Renal cortical epithelial cell (primary cell): ENCODE measurements at regions not wholly inside any gene's neighbourhood (a gene's known extent, or its start where the extent isn't known, plus 50 kb on each side); places are given as distances from the start of the nearest gene placed in this dataset.

Experiments used
- DNase-seq: peaks from one replicate; pipeline ENCODE4 v3.0.0-alpha.2; 2011; ENCODE audit warnings: low read depth

DNA sequence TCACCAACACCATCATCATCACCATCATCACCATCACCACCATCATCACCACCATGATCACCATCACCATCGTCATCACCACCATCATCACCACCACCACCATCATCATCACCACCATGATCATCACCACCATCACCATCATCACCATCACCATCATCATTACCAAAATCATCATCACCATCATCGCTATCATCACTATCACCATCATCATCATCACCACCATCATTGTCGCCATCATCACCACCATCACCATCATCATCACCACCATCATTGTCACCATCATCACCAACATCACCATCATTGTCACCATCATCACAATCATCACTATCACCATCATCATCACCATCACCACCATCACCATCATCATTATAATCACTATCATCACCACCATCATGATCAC is 893.5 kb downstream of the TBC1D22A start:
- DNase-seq: no peak

DNA sequence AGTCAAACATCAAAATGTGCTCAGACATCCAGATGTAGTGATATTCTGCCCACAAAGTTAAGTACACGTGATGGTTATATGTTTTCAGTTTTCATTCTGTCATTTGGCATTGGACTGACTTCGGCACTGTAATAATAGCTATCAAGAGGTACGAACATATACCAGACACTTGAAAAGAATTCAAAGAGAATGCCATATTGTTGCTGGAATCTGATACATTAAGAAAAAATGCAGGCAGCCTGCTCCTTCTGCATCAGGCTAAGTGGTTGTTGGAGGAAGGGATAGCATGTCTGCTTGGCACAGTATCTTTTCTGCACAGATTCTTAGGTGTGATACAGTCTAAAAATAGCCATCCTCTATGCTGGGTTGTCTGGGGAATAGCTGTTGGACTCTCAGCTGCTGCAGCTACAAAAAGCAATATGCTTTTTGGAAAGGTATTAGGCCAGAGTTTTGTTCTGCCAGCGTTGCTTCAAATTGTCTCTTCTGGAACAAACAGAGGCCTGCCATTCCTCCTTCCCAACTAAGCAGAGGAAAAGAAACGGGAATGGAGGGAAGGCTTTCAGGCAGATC is 892.6 kb downstream of the TBC1D22A start:
- no peak for DNase-seq

DNA sequence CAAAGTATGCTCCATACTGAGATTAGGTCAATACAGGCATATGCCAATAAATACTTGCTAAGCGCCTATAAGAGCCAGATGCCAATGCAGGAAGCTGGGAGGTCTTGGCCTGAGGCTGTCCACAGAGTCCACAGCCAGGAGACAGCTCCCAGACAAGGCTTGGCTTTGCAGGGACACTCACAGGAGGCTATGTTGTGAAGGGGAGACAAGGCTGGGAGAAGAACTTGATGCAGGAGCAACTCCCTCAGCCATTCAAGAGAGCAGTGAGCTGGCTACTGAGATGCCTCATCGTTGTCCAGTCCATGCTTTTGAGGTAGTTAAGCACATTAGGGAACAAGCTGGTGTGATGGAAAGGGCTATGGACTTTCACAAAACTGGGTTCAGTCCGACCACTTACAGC is 891.5 kb downstream of the TBC1D22A start:
- DNase-seq: no peak

- no peak for DNase-seq
Observed at GRCh38 chr22:47651216-47651987, 889.0 kb downstream of the TBC1D22A start.

DNA sequence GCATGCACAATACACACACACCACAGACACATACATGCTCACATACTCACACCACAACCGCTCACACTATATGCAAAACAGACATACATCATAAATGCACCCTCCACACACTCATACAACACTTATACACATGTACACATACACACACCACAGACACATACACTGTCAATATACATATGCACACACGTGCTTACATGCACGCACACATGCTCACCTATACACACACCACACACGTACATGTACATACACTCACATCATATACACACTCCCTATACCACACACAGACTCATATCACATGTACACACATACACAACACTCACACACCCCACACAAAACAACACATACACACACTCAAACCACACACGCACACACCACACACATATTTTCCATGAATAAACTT is 885.3 kb downstream of the TBC1D22A start:
- no peak for DNase-seq

GRCh38 chr22:47647181-47647580 is 884.7 kb downstream of the TBC1D22A start:
- DNase-seq: no peak

DNA sequence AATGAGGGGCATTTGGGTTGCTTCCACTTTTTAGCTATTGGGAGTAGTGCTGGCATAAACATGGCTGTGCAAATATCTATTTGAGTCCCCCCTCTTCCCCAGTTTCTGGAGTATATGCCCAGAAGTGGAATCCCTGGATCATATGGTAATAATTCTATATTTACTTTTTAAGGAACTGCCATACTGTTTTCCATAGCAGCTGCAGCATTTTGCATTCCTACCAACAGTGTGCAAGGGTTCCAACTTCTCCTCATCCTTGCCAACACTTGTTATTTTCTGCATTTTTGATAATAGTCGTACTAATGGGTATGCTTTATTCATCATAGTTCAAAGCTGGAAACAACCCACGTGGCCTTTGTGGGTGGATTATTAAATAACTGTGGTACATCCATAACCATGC is 883.5 kb downstream of the TBC1D22A start:
- DNase-seq: no peak

GRCh38 chr22:47645450-47645914 is 883.0 kb downstream of the TBC1D22A start:
- DNase-seq: no peak

DNA sequence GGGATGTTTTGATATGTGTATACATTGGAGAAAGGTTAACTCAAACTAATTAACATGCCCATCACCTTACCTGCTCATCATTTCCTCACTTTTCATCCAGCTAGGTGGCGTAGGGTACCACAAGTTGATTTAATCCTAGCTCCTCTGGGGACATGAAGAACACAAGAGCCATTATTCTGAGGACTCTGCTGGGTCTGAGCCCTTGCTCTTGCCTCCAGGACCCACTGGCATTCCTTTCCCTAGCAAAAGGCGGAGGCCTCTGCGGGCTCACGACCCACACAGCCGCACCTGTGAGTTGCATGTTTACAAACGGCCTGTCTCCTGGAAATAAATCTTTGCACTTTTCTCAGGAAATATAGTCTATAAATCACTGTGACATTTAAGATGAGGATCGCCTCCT is 871.9 kb downstream of the TBC1D22A start:
- no peak for DNase-seq

GRCh38 chr22:47633111-47633510 is 870.7 kb downstream of the TBC1D22A start:
- DNase-seq: no peak

GRCh38 chr22:47632701-47633100 is 870.3 kb downstream of the TBC1D22A start:
- no peak for DNase-seq

- DNase-seq: no peak
Observed at GRCh38 chr22:47631571-47632102, 869.2 kb downstream of the TBC1D22A start.

- DNase-seq: no peak
Observed at GRCh38 chr22:47630741-47631534, 868.5 kb downstream of the TBC1D22A start.

- no peak for DNase-seq
Observed at GRCh38 chr22:47629791-47630655, 867.6 kb downstream of the TBC1D22A start.

GRCh38 chr22:47629273-47629711 is 866.8 kb downstream of the TBC1D22A start:
- no peak for DNase-seq

DNA sequence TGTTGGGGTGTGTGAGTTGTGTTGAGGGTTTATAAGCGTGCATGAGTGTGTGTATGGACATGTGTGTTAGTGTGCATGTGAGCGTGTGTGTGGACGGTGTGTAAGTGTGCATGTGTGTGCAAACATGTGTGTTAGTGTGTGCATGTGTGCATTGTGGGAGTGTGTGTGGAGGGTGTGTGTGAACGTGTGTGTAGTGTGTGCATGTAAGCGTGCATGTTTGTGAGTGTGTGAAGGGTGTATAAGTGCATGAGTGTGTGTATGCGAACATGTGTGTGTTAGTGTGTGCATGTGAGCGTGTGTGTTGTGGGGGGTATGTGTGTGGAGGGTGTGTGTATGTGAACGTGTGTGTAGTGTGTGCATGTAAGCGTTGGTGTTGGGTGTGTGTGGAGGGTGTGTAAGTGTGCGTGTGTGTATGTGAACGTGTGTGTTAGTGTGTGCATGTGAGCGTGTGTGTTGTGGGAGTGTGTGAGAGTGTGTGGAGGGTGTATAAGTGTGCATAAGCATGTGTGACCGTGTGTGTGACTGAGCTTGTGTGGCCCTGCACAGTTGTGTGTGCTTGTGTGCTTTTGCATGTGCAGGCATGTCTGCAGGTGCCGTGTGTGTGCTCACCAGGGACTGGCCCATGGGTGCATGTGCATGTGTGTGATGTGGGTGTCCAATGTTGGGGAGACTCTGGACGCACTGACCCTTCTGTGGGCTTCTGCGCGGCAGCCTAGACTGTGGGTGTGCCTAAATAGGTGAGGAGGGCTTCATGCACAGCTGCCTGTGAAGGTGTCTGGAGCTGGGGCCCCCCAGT is 866.2 kb downstream of the TBC1D22A start:
- DNase-seq: no peak

GRCh38 chr22:47627556-47628253 is 865.3 kb downstream of the TBC1D22A start:
- no peak for DNase-seq

DNA sequence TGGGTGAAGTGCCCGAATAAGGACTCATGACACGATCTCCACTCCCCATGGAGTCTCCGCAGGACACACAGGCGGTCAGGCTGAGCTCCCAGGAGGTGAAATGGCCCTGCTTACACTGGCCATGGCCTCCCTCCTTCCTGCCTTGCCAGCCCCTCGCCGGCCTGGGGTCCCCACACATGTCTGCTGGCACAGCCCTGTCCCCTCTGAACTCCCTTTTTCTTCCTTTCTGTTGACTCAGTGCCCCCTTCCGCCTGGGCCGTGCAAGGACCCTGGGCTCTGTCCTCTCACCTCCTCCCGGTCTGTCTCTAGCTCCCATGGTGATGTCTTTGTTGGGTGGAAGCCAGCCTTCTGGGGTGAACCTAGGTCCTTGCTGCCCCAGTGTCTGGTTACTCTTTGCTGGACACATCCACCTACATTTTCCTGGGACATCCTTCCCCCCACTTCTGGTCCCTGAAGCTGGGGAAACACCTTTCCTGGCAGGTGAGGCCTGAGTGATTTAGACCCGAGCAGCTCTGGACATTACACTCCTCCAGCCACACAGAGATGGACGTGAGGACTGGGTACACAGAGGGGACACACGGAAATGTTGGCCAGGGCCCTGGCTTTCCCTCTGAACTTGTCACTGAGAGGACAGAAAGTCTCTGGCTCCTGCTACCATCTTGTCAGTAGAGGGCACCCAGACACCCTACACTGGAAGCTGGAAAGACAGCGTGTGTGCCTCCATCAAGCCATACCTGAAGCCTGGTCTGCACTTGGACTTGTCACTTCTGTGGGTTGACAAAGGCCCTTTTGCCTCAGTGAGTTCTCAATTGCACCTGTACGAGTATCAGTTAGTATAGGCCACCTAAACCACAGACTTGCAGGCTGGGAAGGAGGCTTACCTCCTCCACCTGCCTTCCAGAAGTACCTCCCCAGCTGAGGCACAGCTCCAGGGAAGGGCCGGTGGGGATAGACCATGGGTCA is 864.3 kb downstream of the TBC1D22A start:
- DNase-seq: no peak
